ENCODE measurements at regions not wholly inside any gene's neighbourhood (a gene's known extent, or its start where the extent isn't known, plus 50 kb on each side); places are given as distances from the start of the nearest gene placed in this dataset.

GRCh38 chr17:31680126-31680525 is 178.9 kb downstream of the COPRS start:
- H3K36me3 ChIP-seq (ENCODE audit: control insufficient read depth, insufficient read depth, low read length), result no peaks in the 10 kb centered on the region
- ChIA-PET POLR2A (no interaction called here), CTCF (ENCODE audit: low intra/inter-chr PET ratio) (no interaction called here)
- no peak overlapping the region for H3K9ac ChIP-seq (ENCODE audit: insufficient read depth in 1 of 2, low read depth in 2 of 2, low read length in 2 of 2)
- ATAC-seq (no peak), FAIRE-seq (no peak), DNase-seq (ENCODE audit: extremely low read depth in 1 of 4, low spot score in 3 of 4) (no peak)
- intact Hi-C loops (cut with micrococcal nuclease) (no loop called here), in situ Hi-C loops (cut with MboI) (no loop called here)
- H3K4me1 ChIP-seq (replicated peaks in 1 of 2; ENCODE audit: control insufficient read depth in 2 of 2, insufficient read depth in 2 of 2, low read length in 2 of 2), result no peaks in the 10 kb centered on the region
- H3K9me3 ChIP-seq (replicated peaks; ENCODE audit: control insufficient read depth, insufficient read depth, low read depth, low read length), result no peaks in the 10 kb centered on the region
- H2AFZ ChIP-seq (ENCODE audit: low read depth, low read length), result no peak overlapping the region
- no peaks in the 10 kb centered on the region for H3K79me2 ChIP-seq (ENCODE audit: control insufficient read depth, insufficient read depth, low read length)
- no peaks in the 10 kb centered on the region for H4K20me1 ChIP-seq (replicated peaks; ENCODE audit: control insufficient read depth, insufficient read depth, low read length)
- WGBS (ENCODE audit: insufficient coverage, low coverage, missing lambda C conversion rate), result 5% methylated on average over 8 of the region's 8 CpGs
- no peak overlapping the region for H3K4me2 ChIP-seq (ENCODE audit: insufficient read depth, low read length)
- H3K27me3 ChIP-seq (ENCODE audit: control insufficient read depth in 2 of 2, insufficient read depth in 2 of 2, low read length in 2 of 2), result peaks cover 3 to 5% of the 10 kb centered on the region in 2 experiments; a peak in 3 of 5 replicates
- H3K9me1 ChIP-seq (ENCODE audit: control insufficient read depth, insufficient read depth, low read length), result no peaks in the 10 kb centered on the region
- no peak overlapping the region for H3K27ac ChIP-seq (ENCODE audit: extremely low read depth, low read depth, low read length)
- no TSS peak for BruUV-seq (replicated peaks)
- H3K4me3 ChIP-seq, result no peak overlapping the region
- TF ChIP-seq MED1 (CRISPR knock-in tag; IDR thresholded peaks at IDR 0.05; ENCODE audit: borderline replicate concordance), result no peak
- TF ChIP-seq TFAM (CRISPR knock-in tag; conservative IDR thresholded peaks at IDR 0.05), result no peak
- no peak for TF ChIP-seq SRSF3 (IDR thresholded peaks at IDR 0.05; ENCODE audit: insufficient read depth, low read length)
- no peak for TF ChIP-seq CBFB (CRISPR knock-in tag; IDR thresholded peaks at IDR 0.05)
- no peak for TF ChIP-seq MYBL2 (IDR thresholded peaks at IDR 0.05; ENCODE audit: low read depth)
- no peak for TF ChIP-seq MYBL2 (CRISPR knock-in tag; IDR thresholded peaks at IDR 0.05; ENCODE audit: borderline replicate concordance)
- TF ChIP-seq FOSL1 (tag; conservative IDR thresholded peaks at IDR 0.05), result no peak
- TF ChIP-seq SIN3B (IDR thresholded peaks at IDR 0.05; ENCODE audit: low read depth), result no peak
- TF ChIP-seq, protein P1, sequence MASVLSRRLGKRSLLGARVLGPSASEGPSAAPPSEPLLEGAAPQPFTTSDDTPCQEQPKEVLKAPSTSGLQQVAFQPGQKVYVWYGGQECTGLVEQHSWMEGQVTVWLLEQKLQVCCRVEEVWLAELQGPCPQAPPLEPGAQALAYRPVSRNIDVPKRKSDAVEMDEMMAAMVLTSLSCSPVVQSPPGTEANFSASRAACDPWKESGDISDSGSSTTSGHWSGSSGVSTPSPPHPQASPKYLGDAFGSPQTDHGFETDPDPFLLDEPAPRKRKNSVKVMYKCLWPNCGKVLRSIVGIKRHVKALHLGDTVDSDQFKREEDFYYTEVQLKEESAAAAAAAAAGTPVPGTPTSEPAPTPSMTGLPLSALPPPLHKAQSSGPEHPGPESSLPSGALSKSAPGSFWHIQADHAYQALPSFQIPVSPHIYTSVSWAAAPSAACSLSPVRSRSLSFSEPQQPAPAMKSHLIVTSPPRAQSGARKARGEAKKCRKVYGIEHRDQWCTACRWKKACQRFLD (CRISPR knock-in tag; IDR thresholded peaks at IDR 0.05), result no peak
- TF ChIP-seq RREB1 (CRISPR knock-in tag; IDR thresholded peaks at IDR 0.05), result no peak
- TF ChIP-seq NEUROD1 (IDR thresholded peaks at IDR 0.05; ENCODE audit: borderline replicate concordance, low read depth, low read length, partially characterized antibody), result no peak
- no peak for TF ChIP-seq ZBTB1 (CRISPR knock-in tag; IDR thresholded peaks at IDR 0.05; ENCODE audit: borderline replicate concordance, low read depth)
- TF ChIP-seq CGGBP1 (CRISPR knock-in tag; IDR thresholded peaks at IDR 0.05), result no peak
- TF ChIP-seq BRF1 (IDR thresholded peaks at IDR 0.05; ENCODE audit: borderline replicate concordance, extremely low read depth, insufficient read length), result no peak
- TF ChIP-seq PRPF4 (IDR thresholded peaks at IDR 0.05; ENCODE audit: insufficient read depth, low read depth, low read length, poor library complexity, severe bottlenecking), result no peak
- TF ChIP-seq SPI1 (IDR thresholded peaks at IDR 0.05; ENCODE audit: borderline replicate concordance, low read depth, low read length), result no peak
- no peak for TF ChIP-seq PML (IDR thresholded peaks at IDR 0.05; ENCODE audit: low read length)
